Activated CD4-positive, alpha-beta T cell treated with anti-CD3 and anti-CD28 coated beads, Interleukin-2, Interleukin-6, amounts not matched to agents 100 ng/mL and 50 ng/mL, durations not matched to agents 16 hours and 8 hours (primary cell): ENCODE measurements at regions not wholly inside any gene's neighbourhood (a gene's known extent, or its start where the extent isn't known, plus 50 kb on each side); places are given as distances from the start of the nearest gene placed in this dataset.
"Not testable (repeated sequence)": the region's sequence is repeated elsewhere in the genome, so short reads cannot be mapped to it uniquely, and the experiment has no call there.

Experiments
- DNase-seq: peaks from one replicate; pipeline ENCODE4 v3.0.0-alpha.2; 2020

GRCh38 chr12:131293071-131294015 lies 339.6 kb downstream of the ADGRD1 start:
- not testable (repeated sequence) for DNase-seq

- DNase-seq = not testable (repeated sequence)
Measured at GRCh38 chr12:131294716-131295115, 341.0 kb downstream of the ADGRD1 start.

- not testable (repeated sequence) for DNase-seq
Measured at GRCh38 chr12:131295117-131295516, 341.4 kb downstream of the ADGRD1 start.

- DNase-seq = not testable (repeated sequence)
Measured at GRCh38 chr12:131295559-131295958, 341.9 kb downstream of the ADGRD1 start.

- DNase-seq = not testable (repeated sequence)
Measured at GRCh38 chr12:131296136-131296535, 342.4 kb downstream of the ADGRD1 start.

- DNase-seq = not testable (repeated sequence)
Measured at GRCh38 chr12:131296651-131297050, 342.9 kb downstream of the ADGRD1 start.

- not testable (repeated sequence) for DNase-seq
Measured at GRCh38 chr12:131298526-131299369, 345.0 kb downstream of the ADGRD1 start.

GRCh38 chr12:131299370-131299701 lies 345.6 kb downstream of the ADGRD1 start:
- DNase-seq = not testable (repeated sequence)

- not testable (repeated sequence) for DNase-seq
Measured at GRCh38 chr12:131303576-131303975, 349.9 kb downstream of the ADGRD1 start.

GRCh38 chr12:131304642-131305041 lies 350.9 kb downstream of the ADGRD1 start:
- DNase-seq = not testable (repeated sequence)

GRCh38 chr12:131309700-131310099 lies 356.0 kb downstream of the ADGRD1 start:
- no peak for DNase-seq

- not testable (repeated sequence) for DNase-seq
Measured at GRCh38 chr12:131310227-131310969, 356.7 kb downstream of the ADGRD1 start.

GRCh38 chr12:131311279-131311722 lies 357.6 kb downstream of the ADGRD1 start:
- DNase-seq = not testable (repeated sequence)

- DNase-seq = no peak
Measured at GRCh38 chr12:131311764-131312163, 358.1 kb downstream of the ADGRD1 start.

- DNase-seq = not testable (repeated sequence)
Measured at GRCh38 chr12:131312382-131312781, 358.7 kb downstream of the ADGRD1 start.

- DNase-seq = no peak
Measured at GRCh38 chr12:131312793-131313545, 359.3 kb downstream of the ADGRD1 start.

GRCh38 chr12:131313635-131314034 lies 359.9 kb downstream of the ADGRD1 start:
- no peak for DNase-seq

GRCh38 chr12:131314524-131315090 lies 360.9 kb downstream of the ADGRD1 start:
- DNase-seq = no peak

GRCh38 chr12:131315601-131316000 lies 361.9 kb downstream of the ADGRD1 start:
- DNase-seq = no peak

GRCh38 chr12:131316388-131316787 lies 362.7 kb downstream of the ADGRD1 start:
- DNase-seq = no peak

GRCh38 chr12:131318045-131318685 lies 364.5 kb downstream of the ADGRD1 start:
- no peak for DNase-seq
